ENCODE measurements at regions not wholly inside any gene's neighbourhood (a gene's known extent, or its start where the extent isn't known, plus 50 kb on each side); places are given as distances from the start of the nearest gene placed in this dataset.

GRCh38 chr6:88248709-88249321 is 82.7 kb upstream of the CNR1 start:
- no peak overlapping the region for H3K9ac ChIP-seq (ENCODE audit: insufficient read depth, low read depth, low read length)
- no peak overlapping the region for H3K4me3 ChIP-seq (replicated peaks in 1 of 3; ENCODE audit: insufficient read depth in 1 of 3, low read depth in 2 of 3, low read length in 3 of 3)
- H3K4me2 ChIP-seq (ENCODE audit: low read depth, low read length), result no peak overlapping the region
- peaks cover 0 to 3% of the 10 kb centered on the region in 2 experiments; a peak in 1 of 5 replicates for H3K27me3 ChIP-seq (ENCODE audit: control insufficient read depth in 1 of 2, insufficient read depth in 2 of 2, low read length in 2 of 2)
- no peak for FAIRE-seq
- H3K36me3 ChIP-seq (replicated peaks in 1 of 2; ENCODE audit: control insufficient read depth in 1 of 2, insufficient read depth in 2 of 2, low read length in 2 of 2), result no peaks in the 10 kb centered on the region
- TF ChIP-seq MAFF (IDR thresholded peaks at IDR 0.05; ENCODE audit: low read depth, low read length), result peak; percentile 82
- no peak for TF ChIP-seq ZNF790 (CRISPR knock-in tag; IDR thresholded peaks at IDR 0.05; ENCODE audit: borderline replicate concordance)
- peak; percentile 79 to 88 for TF ChIP-seq MAFK (conservative IDR thresholded peaks at IDR 0.05 in 1 of 2, IDR thresholded peaks at IDR 0.05 in 1 of 2; ENCODE audit: low read length in 2 of 2)
- H4K20me1 ChIP-seq (ENCODE audit: insufficient read depth, low read length), result no peaks in the 10 kb centered on the region
- in situ Hi-C loops (cut with HindIII; ENCODE audit: extremely low pct_ligation_motif_present, low pct_unique_long_range_greater_than_20kb), result no loop called here
- H2AFZ ChIP-seq (ENCODE audit: low read length), result no peak overlapping the region
- H3K79me2 ChIP-seq (ENCODE audit: insufficient read depth, low read length), result no peaks in the 10 kb centered on the region
- H3K27ac ChIP-seq (ENCODE audit: extremely low read length, insufficient read depth, low read length), result no peak overlapping the region
- intact Hi-C loops (cut with micrococcal nuclease; ENCODE audit: unreplicated experiment), result no loop called here
- 32% methylated on average over 4 of the region's 4 CpGs for WGBS (ENCODE audit: low lambda C conversion rate)
- CTCF ChIA-PET (ENCODE audit: low intra/inter-chr PET ratio, low total read pairs), result no interaction called here
- no peaks in the 10 kb centered on the region for H3K9me3 ChIP-seq (ENCODE audit: low read length)
- no peaks in the 10 kb centered on the region for H3K4me1 ChIP-seq (ENCODE audit: insufficient read depth, low read length)
- ATAC-seq, result no peak
- no peak for DNase-seq (ENCODE audit: low spot score)
- POLR2A ChIA-PET, result no interaction called here
- BruUV-seq (replicated peaks), result no TSS peak

DNA sequence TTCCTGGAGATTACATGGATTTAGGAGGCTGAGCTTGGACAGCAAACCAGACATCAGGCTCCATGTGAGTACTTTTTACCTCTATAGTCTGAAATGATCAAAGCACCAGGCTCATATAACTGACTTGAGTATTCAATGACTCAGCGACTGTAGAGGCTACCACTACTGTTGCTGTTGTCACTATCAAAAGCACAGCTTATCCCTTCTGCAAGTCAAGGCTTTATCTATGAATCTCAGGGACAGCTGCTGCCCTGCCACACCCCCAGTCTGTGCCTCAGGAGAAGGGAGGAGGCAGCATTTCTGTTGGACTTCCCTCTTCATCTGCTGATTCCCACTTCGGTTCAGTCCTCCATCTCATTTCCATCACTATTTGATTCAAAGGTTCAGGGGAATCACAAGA is 80.5 kb upstream of the CNR1 start:
- H3K4me3 ChIP-seq (replicated peaks in 1 of 3; ENCODE audit: insufficient read depth in 1 of 3, low read depth in 2 of 3, low read length in 3 of 3), result no peak overlapping the region
- H3K79me2 ChIP-seq (ENCODE audit: insufficient read depth, low read length), result no peaks in the 10 kb centered on the region
- H3K27me3 ChIP-seq (ENCODE audit: control insufficient read depth in 1 of 2, insufficient read depth in 2 of 2, low read length in 2 of 2), result peaks cover 0 to 3% of the 10 kb centered on the region in 2 experiments; a peak in 1 of 5 replicates
- in situ Hi-C loops (cut with HindIII; ENCODE audit: extremely low pct_ligation_motif_present, low pct_unique_long_range_greater_than_20kb), result no loop called here
- FAIRE-seq (no peak), ATAC-seq (no peak), DNase-seq (ENCODE audit: low spot score) (no peak)
- no peak overlapping the region for H3K27ac ChIP-seq (ENCODE audit: extremely low read length, insufficient read depth, low read length)
- CTCF ChIA-PET (ENCODE audit: low intra/inter-chr PET ratio, low total read pairs), result no interaction called here
- WGBS (ENCODE audit: low lambda C conversion rate), result 5% methylated on average over 2 of the region's 2 CpGs
- H3K4me1 ChIP-seq (ENCODE audit: insufficient read depth, low read length), result no peaks in the 10 kb centered on the region
- no TSS peak for BruUV-seq (replicated peaks)
- no peak overlapping the region for H2AFZ ChIP-seq (ENCODE audit: low read length)
- no peaks in the 10 kb centered on the region for H3K9me3 ChIP-seq (ENCODE audit: low read length)
- intact Hi-C loops (cut with micrococcal nuclease; ENCODE audit: unreplicated experiment), result no loop called here
- no peak overlapping the region for H3K9ac ChIP-seq (ENCODE audit: insufficient read depth, low read depth, low read length)
- POLR2A ChIA-PET, result no interaction called here
- no peaks in the 10 kb centered on the region for H4K20me1 ChIP-seq (ENCODE audit: insufficient read depth, low read length)
- no peak overlapping the region for H3K4me2 ChIP-seq (ENCODE audit: low read depth, low read length)
- no peaks in the 10 kb centered on the region for H3K36me3 ChIP-seq (replicated peaks in 1 of 2; ENCODE audit: control insufficient read depth in 1 of 2, insufficient read depth in 2 of 2, low read length in 2 of 2)
- no peak for TF ChIP-seq BORCS8-MEF2B (CRISPR knock-in tag; IDR thresholded peaks at IDR 0.05)
- no peak for TF ChIP-seq RFX1 (IDR thresholded peaks at IDR 0.05)
- TF ChIP-seq ZNF460 (CRISPR knock-in tag; IDR thresholded peaks at IDR 0.05; ENCODE audit: borderline replicate concordance), result no peak
- TF ChIP-seq SIN3A (IDR thresholded peaks at IDR 0.05; ENCODE audit: borderline replicate concordance, low read depth, low read length), result no peak
- TF ChIP-seq ZNF264 (CRISPR knock-in tag; IDR thresholded peaks at IDR 0.05), result no peak
- no peak for TF ChIP-seq GMEB1 (CRISPR knock-in tag; IDR thresholded peaks at IDR 0.05; ENCODE audit: borderline replicate concordance)
- TF ChIP-seq WIZ (CRISPR knock-in tag; IDR thresholded peaks at IDR 0.05), result no peak
- TF ChIP-seq NR3C1 (CRISPR knock-in tag; IDR thresholded peaks at IDR 0.05), result no peak
- TF ChIP-seq, protein P1, sequence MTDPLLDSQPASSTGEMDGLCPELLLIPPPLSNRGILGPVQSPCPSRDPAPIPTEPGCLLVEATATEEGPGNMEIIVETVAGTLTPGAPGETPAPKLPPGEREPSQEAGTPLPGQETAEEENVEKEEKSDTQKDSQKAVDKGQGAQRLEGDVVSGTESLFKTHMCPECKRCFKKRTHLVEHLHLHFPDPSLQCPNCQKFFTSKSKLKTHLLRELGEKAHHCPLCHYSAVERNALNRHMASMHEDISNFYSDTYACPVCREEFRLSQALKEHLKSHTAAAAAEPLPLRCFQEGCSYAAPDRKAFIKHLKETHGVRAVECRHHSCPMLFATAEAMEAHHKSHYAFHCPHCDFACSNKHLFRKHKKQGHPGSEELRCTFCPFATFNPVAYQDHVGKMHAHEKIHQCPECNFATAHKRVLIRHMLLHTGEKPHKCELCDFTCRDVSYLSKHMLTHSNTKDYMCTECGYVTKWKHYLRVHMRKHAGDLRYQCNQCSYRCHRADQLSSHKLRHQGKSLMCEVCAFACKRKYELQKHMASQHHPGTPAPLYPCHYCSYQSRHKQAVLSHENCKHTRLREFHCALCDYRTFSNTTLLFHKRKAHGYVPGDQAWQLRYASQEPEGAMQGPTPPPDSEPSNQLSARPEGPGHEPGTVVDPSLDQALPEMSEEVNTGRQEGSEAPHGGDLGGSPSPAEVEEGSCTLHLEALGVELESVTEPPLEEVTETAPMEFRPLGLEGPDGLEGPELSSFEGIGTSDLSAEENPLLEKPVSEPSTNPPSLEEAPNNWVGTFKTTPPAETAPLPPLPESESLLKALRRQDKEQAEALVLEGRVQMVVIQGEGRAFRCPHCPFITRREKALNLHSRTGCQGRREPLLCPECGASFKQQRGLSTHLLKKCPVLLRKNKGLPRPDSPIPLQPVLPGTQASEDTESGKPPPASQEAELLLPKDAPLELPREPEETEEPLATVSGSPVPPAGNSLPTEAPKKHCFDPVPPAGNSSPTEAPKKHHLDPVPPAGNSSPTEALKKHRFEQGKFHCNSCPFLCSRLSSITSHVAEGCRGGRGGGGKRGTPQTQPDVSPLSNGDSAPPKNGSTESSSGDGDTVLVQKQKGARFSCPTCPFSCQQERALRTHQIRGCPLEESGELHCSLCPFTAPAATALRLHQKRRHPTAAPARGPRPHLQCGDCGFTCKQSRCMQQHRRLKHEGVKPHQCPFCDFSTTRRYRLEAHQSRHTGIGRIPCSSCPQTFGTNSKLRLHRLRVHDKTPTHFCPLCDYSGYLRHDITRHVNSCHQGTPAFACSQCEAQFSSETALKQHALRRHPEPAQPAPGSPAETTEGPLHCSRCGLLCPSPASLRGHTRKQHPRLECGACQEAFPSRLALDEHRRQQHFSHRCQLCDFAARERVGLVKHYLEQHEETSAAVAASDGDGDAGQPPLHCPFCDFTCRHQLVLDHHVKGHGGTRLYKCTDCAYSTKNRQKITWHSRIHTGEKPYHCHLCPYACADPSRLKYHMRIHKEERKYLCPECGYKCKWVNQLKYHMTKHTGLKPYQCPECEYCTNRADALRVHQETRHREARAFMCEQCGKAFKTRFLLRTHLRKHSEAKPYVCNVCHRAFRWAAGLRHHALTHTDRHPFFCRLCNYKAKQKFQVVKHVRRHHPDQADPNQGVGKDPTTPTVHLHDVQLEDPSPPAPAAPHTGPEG (CRISPR knock-in tag; IDR thresholded peaks at IDR 0.05), result no peak
